ENCODE measurements at regions not wholly inside any gene's neighbourhood (a gene's known extent, or its start where the extent isn't known, plus 50 kb on each side); places are given as distances from the start of the nearest gene placed in this dataset.

DNA sequence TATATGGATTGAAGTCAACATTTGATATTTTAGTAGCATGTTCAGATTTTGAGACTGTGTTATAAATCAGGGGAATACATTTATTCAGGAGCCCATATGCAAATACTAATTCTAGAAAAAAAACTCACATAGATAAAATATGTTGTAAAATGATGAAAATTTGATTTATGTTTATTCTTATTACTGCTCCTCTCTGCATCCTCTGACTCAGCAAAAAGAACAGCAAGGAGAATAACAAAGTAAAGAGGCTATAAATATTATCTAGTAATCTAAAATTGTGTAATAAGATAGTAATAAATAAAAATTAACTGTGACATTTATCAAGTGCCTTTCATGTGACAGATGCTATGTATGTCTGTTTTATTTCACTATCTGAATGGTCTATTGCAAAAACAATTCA is 507.2 kb upstream of the ANO3 start:
- TF ChIP-seq, protein P1, sequence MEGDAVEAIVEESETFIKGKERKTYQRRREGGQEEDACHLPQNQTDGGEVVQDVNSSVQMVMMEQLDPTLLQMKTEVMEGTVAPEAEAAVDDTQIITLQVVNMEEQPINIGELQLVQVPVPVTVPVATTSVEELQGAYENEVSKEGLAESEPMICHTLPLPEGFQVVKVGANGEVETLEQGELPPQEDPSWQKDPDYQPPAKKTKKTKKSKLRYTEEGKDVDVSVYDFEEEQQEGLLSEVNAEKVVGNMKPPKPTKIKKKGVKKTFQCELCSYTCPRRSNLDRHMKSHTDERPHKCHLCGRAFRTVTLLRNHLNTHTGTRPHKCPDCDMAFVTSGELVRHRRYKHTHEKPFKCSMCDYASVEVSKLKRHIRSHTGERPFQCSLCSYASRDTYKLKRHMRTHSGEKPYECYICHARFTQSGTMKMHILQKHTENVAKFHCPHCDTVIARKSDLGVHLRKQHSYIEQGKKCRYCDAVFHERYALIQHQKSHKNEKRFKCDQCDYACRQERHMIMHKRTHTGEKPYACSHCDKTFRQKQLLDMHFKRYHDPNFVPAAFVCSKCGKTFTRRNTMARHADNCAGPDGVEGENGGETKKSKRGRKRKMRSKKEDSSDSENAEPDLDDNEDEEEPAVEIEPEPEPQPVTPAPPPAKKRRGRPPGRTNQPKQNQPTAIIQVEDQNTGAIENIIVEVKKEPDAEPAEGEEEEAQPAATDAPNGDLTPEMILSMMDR (IDR thresholded peaks at IDR 0.05; ENCODE audit: borderline replicate concordance, extremely low read depth, low read length, poor library complexity, severe bottlenecking), result no peak
- no peak for TF ChIP-seq EZH2 (IDR thresholded peaks at IDR 0.05; ENCODE audit: borderline replicate concordance, low read depth, low read length, severe bottlenecking)

All from DND-41 (cell line).